ENCODE measurements at regions not wholly inside any gene's neighbourhood (a gene's known extent, or its start where the extent isn't known, plus 50 kb on each side); places are given as distances from the start of the nearest gene placed in this dataset.
"Not testable (repeated sequence)": the region's sequence is repeated elsewhere in the genome, so short reads cannot be mapped to it uniquely, and the experiment has no call there.

DNA sequence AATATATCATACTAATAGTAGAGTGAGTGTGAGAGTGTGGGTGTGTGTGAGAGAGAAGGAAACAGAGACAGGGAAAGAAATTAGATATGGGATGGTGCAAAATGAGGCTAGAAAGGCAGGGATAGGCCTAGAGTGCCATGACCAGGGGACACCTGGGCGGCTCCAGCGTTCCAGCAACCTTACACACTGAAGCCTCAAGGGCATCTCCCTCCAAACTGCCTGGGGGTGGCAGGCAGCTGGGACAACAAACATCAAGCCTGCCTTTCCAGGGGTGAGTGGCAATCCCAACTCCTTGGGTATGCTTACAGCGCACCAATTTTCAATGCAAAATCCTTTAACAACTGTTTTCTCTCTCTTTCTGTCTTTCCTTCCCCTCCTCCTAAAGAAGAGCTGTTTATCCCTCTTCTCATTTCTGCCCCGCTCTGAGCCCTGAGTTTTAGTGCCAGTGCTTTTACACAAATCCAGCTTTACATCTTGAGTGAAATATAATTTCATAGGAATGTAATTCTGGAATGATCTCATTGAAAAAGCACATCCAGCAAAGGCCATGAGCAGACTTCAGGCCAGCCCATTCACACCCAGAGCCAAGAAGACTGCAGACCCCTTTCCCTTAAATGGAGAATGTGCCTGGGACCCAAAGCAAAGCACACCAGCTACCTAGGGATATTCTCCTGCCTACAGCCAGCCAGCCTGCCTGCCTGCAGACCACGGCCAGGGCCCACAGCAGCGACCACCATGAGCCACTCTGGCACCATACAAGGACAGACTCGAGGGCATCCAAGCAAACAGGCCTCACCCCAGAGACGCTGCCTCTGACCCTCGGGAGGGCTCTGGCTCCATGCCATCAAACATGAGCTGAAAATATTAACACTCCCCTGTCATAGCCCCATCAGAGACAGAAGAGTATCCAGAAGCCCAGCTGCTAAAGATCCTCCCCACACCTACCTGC is 90.3 kb downstream of the RPL27A start:
- WGBS (ENCODE audit: insufficient coverage) = 91% methylated on average over 8 of the region's 9 CpGs
- Histone ChIP-seq H3K4me3 (replicated peaks in 1 of 3; ENCODE audit: low read depth in 2 of 3, low read length in 3 of 3) (no peak overlapping the region), H3K9ac (ENCODE audit: insufficient read depth, low read length, poor library complexity, severe bottlenecking) (no peak overlapping the region), H3K36me3 (replicated peaks in 1 of 2; ENCODE audit: control insufficient read depth in 1 of 2, insufficient read depth in 2 of 2, low read length in 2 of 2) (no peaks in the 10 kb centered on the region), H3K4me1 (ENCODE audit: control insufficient read depth in 1 of 2, insufficient read depth in 2 of 2, low read length in 2 of 2) (no peaks in the 10 kb centered on the region), H4K20me1 (ENCODE audit: insufficient read depth, low read length) (no peaks in the 10 kb centered on the region), H2AFZ (ENCODE audit: insufficient read depth, low read depth, low read length, poor library complexity, severe bottlenecking) (no peak overlapping the region), H3K9me3 (replicated peaks in 1 of 2; ENCODE audit: control insufficient read depth in 1 of 2, insufficient read depth in 1 of 2, low read length in 2 of 2) (no peaks in the 10 kb centered on the region), H3K4me2 (replicated peaks; ENCODE audit: extremely low read depth, low read length, poor library complexity, severe bottlenecking) (no peak overlapping the region), H3K79me2 (ENCODE audit: insufficient read depth, low read length) (no peaks in the 10 kb centered on the region), H3K27me3 (ENCODE audit: control insufficient read depth in 2 of 2, insufficient read depth in 2 of 2, low read length in 2 of 2) (no peaks in the 10 kb centered on the region), H3K27ac (ENCODE audit: low read depth in 1 of 2, low read length in 2 of 2) (no peak overlapping the region)
- H3K4me3 Mint-ChIP-seq = no peak overlapping the region
- TF ChIP-seq, protein P1, sequence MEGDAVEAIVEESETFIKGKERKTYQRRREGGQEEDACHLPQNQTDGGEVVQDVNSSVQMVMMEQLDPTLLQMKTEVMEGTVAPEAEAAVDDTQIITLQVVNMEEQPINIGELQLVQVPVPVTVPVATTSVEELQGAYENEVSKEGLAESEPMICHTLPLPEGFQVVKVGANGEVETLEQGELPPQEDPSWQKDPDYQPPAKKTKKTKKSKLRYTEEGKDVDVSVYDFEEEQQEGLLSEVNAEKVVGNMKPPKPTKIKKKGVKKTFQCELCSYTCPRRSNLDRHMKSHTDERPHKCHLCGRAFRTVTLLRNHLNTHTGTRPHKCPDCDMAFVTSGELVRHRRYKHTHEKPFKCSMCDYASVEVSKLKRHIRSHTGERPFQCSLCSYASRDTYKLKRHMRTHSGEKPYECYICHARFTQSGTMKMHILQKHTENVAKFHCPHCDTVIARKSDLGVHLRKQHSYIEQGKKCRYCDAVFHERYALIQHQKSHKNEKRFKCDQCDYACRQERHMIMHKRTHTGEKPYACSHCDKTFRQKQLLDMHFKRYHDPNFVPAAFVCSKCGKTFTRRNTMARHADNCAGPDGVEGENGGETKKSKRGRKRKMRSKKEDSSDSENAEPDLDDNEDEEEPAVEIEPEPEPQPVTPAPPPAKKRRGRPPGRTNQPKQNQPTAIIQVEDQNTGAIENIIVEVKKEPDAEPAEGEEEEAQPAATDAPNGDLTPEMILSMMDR (IDR thresholded peaks at IDR 0.05) = no peak
- no peak overlapping the region for H3K27ac Mint-ChIP-seq
- no peaks in the 10 kb centered on the region for H3K36me3 Mint-ChIP-seq
- DNase-seq = no peak
- peaks cover 0 to 1% (median 0%) of the 10 kb centered on the region in 7 donors for H3K9me3 Mint-ChIP-seq
- peaks cover 0 to 3% (median 0%) of the 10 kb centered on the region in 3 donors for H3K27me3 Mint-ChIP-seq (ENCODE audit: low read depth in 3 of 3)
- peaks cover 3% of the 10 kb centered on the region for H3K4me1 Mint-ChIP-seq
- intact Hi-C loops (cut with micrococcal nuclease) = no loop called here

DNA sequence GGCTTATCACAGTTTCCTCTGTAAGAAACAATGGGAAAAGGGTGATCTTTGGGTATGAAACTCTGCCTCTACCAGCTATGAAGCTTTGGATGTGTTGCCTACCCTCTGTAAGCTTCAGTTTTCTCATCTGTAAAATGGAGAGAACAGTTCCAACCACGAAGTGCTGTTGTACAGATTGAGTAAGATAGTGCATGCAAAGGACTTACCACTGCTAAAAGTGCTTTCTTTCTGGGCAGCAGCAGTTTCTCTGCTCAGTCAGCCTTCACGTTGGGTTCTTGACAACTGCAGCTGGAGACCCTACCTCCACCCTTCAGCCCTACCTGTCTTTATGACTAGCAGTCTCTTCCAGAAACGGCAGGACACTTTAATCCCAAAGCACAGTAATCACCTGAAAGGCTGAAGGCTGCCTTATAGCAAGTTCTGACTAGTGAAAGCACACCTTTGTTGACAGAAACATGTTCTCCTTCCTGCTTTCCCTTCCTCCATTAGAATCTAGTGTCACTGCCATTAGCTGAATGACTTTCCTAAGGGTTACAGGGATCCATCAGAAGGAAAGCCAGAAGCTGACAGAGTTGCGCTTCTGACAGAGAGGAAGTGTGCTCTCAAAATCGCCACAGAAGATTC is 91.4 kb downstream of the RPL27A start:
- intact Hi-C loops (cut with micrococcal nuclease) = no loop called here
- H3K36me3 Mint-ChIP-seq = no peaks in the 10 kb centered on the region
- Histone ChIP-seq H3K4me1 (ENCODE audit: control insufficient read depth in 1 of 2, insufficient read depth in 2 of 2, low read length in 2 of 2) (no peaks in the 10 kb centered on the region), H3K27me3 (ENCODE audit: control insufficient read depth in 2 of 2, insufficient read depth in 2 of 2, low read length in 2 of 2) (no peaks in the 10 kb centered on the region), H3K36me3 (replicated peaks in 1 of 2; ENCODE audit: control insufficient read depth in 1 of 2, insufficient read depth in 2 of 2, low read length in 2 of 2) (no peaks in the 10 kb centered on the region), H3K79me2 (ENCODE audit: insufficient read depth, low read length) (no peaks in the 10 kb centered on the region), H3K4me3 (replicated peaks in 1 of 3; ENCODE audit: low read depth in 2 of 3, low read length in 3 of 3) (no peak overlapping the region), H3K4me2 (replicated peaks; ENCODE audit: extremely low read depth, low read length, poor library complexity, severe bottlenecking) (no peak overlapping the region), H2AFZ (ENCODE audit: insufficient read depth, low read depth, low read length, poor library complexity, severe bottlenecking) (peak overlapping the region; percentile 48), H3K9ac (ENCODE audit: insufficient read depth, low read length, poor library complexity, severe bottlenecking) (no peak overlapping the region), H3K9me3 (replicated peaks in 1 of 2; ENCODE audit: control insufficient read depth in 1 of 2, insufficient read depth in 1 of 2, low read length in 2 of 2) (no peaks in the 10 kb centered on the region), H4K20me1 (ENCODE audit: insufficient read depth, low read length) (no peaks in the 10 kb centered on the region), H3K27ac (ENCODE audit: low read depth in 1 of 2, low read length in 2 of 2) (no peak overlapping the region)
- H3K4me3 Mint-ChIP-seq = no peak overlapping the region
- peaks cover 0 to 3% (median 0%) of the 10 kb centered on the region in 3 donors for H3K27me3 Mint-ChIP-seq (ENCODE audit: low read depth in 3 of 3)
- H3K9me3 Mint-ChIP-seq = peaks cover 0 to 1% (median 0%) of the 10 kb centered on the region in 7 donors
- no peak for DNase-seq
- peak overlapping the region in 1 of 7 donors; percentile 43 for H3K27ac Mint-ChIP-seq
- H3K4me1 Mint-ChIP-seq = peaks cover 3% of the 10 kb centered on the region
- TF ChIP-seq, protein P1 (IDR thresholded peaks at IDR 0.05) = no peak
- 81% methylated on average over 3 of the region's 5 CpGs for WGBS (ENCODE audit: insufficient coverage)

DNA sequence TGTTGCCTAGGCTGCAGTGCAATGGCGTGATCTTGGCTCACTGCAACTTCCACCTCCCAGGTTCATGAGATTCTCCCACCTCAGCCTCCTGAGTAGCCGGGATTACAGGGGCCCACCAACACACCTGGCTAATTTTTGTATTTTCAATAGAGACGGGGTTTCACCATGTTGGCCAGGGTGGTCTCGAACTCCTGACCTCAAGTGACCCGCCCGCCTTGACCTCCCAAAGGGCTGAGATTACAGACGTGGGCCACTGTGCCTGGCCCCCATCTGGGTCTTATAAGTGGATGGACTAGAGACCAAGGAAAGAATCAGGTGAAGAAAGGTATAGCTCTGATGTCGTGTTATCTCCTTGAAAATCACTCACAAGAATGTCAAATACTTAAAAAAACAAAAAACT is 92.3 kb downstream of the RPL27A start:
- H3K27me3 Mint-ChIP-seq (ENCODE audit: low read depth in 3 of 3); H3K27ac Mint-ChIP-seq; H4K20me1 ChIP-seq (ENCODE audit: insufficient read depth, low read length); H3K4me3 Mint-ChIP-seq; H3K9ac ChIP-seq (ENCODE audit: insufficient read depth, low read length, poor library complexity, severe bottlenecking); H3K27ac ChIP-seq (ENCODE audit: low read depth in 1 of 2, low read length in 2 of 2); H3K27me3 ChIP-seq (ENCODE audit: control insufficient read depth in 2 of 2, insufficient read depth in 2 of 2, low read length in 2 of 2); H3K36me3 Mint-ChIP-seq; H3K9me3 ChIP-seq (replicated peaks in 1 of 2; ENCODE audit: control insufficient read depth in 1 of 2, insufficient read depth in 1 of 2, low read length in 2 of 2); DNase-seq; H3K4me3 ChIP-seq (replicated peaks in 1 of 3; ENCODE audit: low read depth in 2 of 3, low read length in 3 of 3); H3K9me3 Mint-ChIP-seq; H3K4me1 ChIP-seq (ENCODE audit: control insufficient read depth in 1 of 2, insufficient read depth in 2 of 2, low read length in 2 of 2); H3K4me1 Mint-ChIP-seq; H3K36me3 ChIP-seq (replicated peaks in 1 of 2; ENCODE audit: control insufficient read depth in 1 of 2, insufficient read depth in 2 of 2, low read length in 2 of 2); H3K4me2 ChIP-seq (replicated peaks; ENCODE audit: extremely low read depth, low read length, poor library complexity, severe bottlenecking); H2AFZ ChIP-seq (ENCODE audit: insufficient read depth, low read depth, low read length, poor library complexity, severe bottlenecking); intact Hi-C loops (cut with micrococcal nuclease); H3K79me2 ChIP-seq (ENCODE audit: insufficient read depth, low read length): not testable (repeated sequence)
- WGBS (ENCODE audit: insufficient coverage) = 100% methylated on average over 1 of the region's 8 CpGs

Data from CD14-positive monocyte (primary cell).